ENCODE measurements at regions not wholly inside any gene's neighbourhood (a gene's known extent, or its start where the extent isn't known, plus 50 kb on each side); places are given as distances from the start of the nearest gene placed in this dataset.

- Mint-ChIP-seq H3K4me1 (no peaks in the 10 kb centered on the region), H3K27me3 (peaks cover 16 to 23% of the 10 kb centered on the region in 2 donors), H3K4me3 (no peak overlapping the region), H3K9me3 (peaks cover 0 to 18% (median 5%) of the 10 kb centered on the region in 3 donors), H3K36me3 (peaks cover 4% of the 10 kb centered on the region), H3K27ac (no peak overlapping the region)
- ChIA-PET POLR2A (no interaction called here), CTCF (no interaction called here)
- Histone ChIP-seq H3K9me3 (no peaks in the 10 kb centered on the region), H3K4me3 (ENCODE audit: control insufficient read depth in 1 of 2, extremely low read depth in 1 of 2, low read length in 1 of 2) (no peak overlapping the region), H3K27me3 (replicated peaks in 1 of 2; ENCODE audit: control insufficient read depth in 2 of 2, extremely low read depth in 1 of 2, insufficient read depth in 2 of 2, low read length in 1 of 2) (peaks cover 0 to 8% of the 10 kb centered on the region in 2 experiments), H3K36me3 (ENCODE audit: control insufficient read depth in 2 of 2, extremely low read depth in 1 of 2, insufficient read depth in 1 of 2, low read length in 1 of 2) (no peaks in the 10 kb centered on the region), H3K27ac (ENCODE audit: low read length) (no peak overlapping the region), H3K4me1 (ENCODE audit: control insufficient read depth in 1 of 2, extremely low read depth in 1 of 2, insufficient read depth in 2 of 2, low read length in 2 of 2) (no peaks in the 10 kb centered on the region)
- ATAC-seq (replicated peaks in 1 of 4) (no peak), DNase-seq (no peak)
Observed at GRCh38 chr13:110782185-110782584, 68.7 kb downstream of the ING1 start.

DNA sequence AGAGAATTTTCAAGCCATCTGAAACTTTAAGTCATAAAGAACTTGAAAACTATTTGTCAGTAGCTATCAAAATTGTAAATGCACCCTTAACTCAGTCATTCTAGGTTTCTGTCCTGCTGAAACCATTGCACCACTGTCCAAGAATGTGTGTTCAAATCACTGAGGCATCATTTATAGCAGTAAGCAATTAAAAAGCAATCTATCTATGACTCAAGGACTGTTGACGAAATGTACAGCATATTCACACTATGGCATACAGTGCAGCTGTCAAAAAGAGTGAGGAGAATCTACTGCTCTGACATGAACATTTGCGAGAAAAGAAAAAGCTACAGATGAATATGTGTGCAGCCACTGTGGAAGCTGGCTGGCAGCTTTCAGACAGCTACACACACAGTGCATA is 71.2 kb downstream of the ING1 start:
- Histone ChIP-seq H3K4me3 (ENCODE audit: control insufficient read depth in 1 of 2, extremely low read depth in 1 of 2, low read length in 1 of 2) (no peak overlapping the region), H3K4me1 (ENCODE audit: control insufficient read depth in 1 of 2, extremely low read depth in 1 of 2, insufficient read depth in 2 of 2, low read length in 2 of 2) (no peaks in the 10 kb centered on the region), H3K27me3 (replicated peaks in 1 of 2; ENCODE audit: control insufficient read depth in 2 of 2, extremely low read depth in 1 of 2, insufficient read depth in 2 of 2, low read length in 1 of 2) (peaks cover 0 to 8% of the 10 kb centered on the region in 2 experiments), H3K9me3 (no peaks in the 10 kb centered on the region), H3K27ac (ENCODE audit: low read length) (no peak overlapping the region), H3K36me3 (ENCODE audit: control insufficient read depth in 2 of 2, extremely low read depth in 1 of 2, insufficient read depth in 1 of 2, low read length in 1 of 2) (no peaks in the 10 kb centered on the region)
- no peak overlapping the region for H3K4me3 Mint-ChIP-seq
- H3K4me1 Mint-ChIP-seq: no peaks in the 10 kb centered on the region
- H3K27ac Mint-ChIP-seq: no peak overlapping the region
- H3K9me3 Mint-ChIP-seq: peaks cover 0 to 18% (median 5%) of the 10 kb centered on the region in 3 donors
- ATAC-seq (replicated peaks in 1 of 4) (no peak), DNase-seq (no peak)
- WGBS (ENCODE audit: insufficient coverage): 80% methylated on average over 2 of the region's 2 CpGs
- peaks cover 4% of the 10 kb centered on the region for H3K36me3 Mint-ChIP-seq
- ChIA-PET POLR2A (no interaction called here), CTCF (no interaction called here)
- peaks cover 17 to 27% of the 10 kb centered on the region in 2 donors for H3K27me3 Mint-ChIP-seq

GRCh38 chr13:110788778-110789177 is 75.3 kb downstream of the ING1 start:
- Mint-ChIP-seq H3K36me3 (no peaks in the 10 kb centered on the region), H3K4me1 (no peaks in the 10 kb centered on the region), H3K27me3 (peaks cover 8 to 13% of the 10 kb centered on the region in 2 donors), H3K27ac (no peak overlapping the region), H3K4me3 (no peak overlapping the region), H3K9me3 (peaks cover 14 to 27% (median 15%) of the 10 kb centered on the region in 3 donors)
- 89% methylated on average over 14 of the region's 14 CpGs for WGBS (ENCODE audit: insufficient coverage)
- no peak for ATAC-seq (replicated peaks in 1 of 4)
- no peak overlapping the region for H3K27ac ChIP-seq (ENCODE audit: low read length)
- no peak for DNase-seq
- no peak overlapping the region for H3K4me3 ChIP-seq (ENCODE audit: control insufficient read depth in 1 of 2, extremely low read depth in 1 of 2, low read length in 1 of 2)
- CTCF ChIA-PET: no interaction called here
- H3K9me3 ChIP-seq: no peaks in the 10 kb centered on the region
- no peaks in the 10 kb centered on the region for H3K4me1 ChIP-seq (ENCODE audit: control insufficient read depth in 1 of 2, extremely low read depth in 1 of 2, insufficient read depth in 2 of 2, low read length in 2 of 2)
- peaks cover 0 to 14% of the 10 kb centered on the region in 2 experiments for H3K27me3 ChIP-seq (replicated peaks in 1 of 2; ENCODE audit: control insufficient read depth in 2 of 2, extremely low read depth in 1 of 2, insufficient read depth in 2 of 2, low read length in 1 of 2)
- POLR2A ChIA-PET: no interaction called here
- H3K36me3 ChIP-seq (ENCODE audit: control insufficient read depth in 2 of 2, extremely low read depth in 1 of 2, insufficient read depth in 1 of 2, low read length in 1 of 2): no peaks in the 10 kb centered on the region

GRCh38 chr13:110789871-110790270 is 76.4 kb downstream of the ING1 start:
- H3K36me3 Mint-ChIP-seq: no peaks in the 10 kb centered on the region
- H3K27me3 Mint-ChIP-seq: peaks cover 7 to 18% of the 10 kb centered on the region in 2 donors
- Histone ChIP-seq H3K27me3 (replicated peaks in 1 of 2; ENCODE audit: control insufficient read depth in 2 of 2, extremely low read depth in 1 of 2, insufficient read depth in 2 of 2, low read length in 1 of 2) (peaks cover 0 to 25% of the 10 kb centered on the region in 2 experiments), H3K4me1 (ENCODE audit: control insufficient read depth in 1 of 2, extremely low read depth in 1 of 2, insufficient read depth in 2 of 2, low read length in 2 of 2) (no peaks in the 10 kb centered on the region), H3K4me3 (ENCODE audit: control insufficient read depth in 1 of 2, extremely low read depth in 1 of 2, low read length in 1 of 2) (no peak overlapping the region), H3K36me3 (ENCODE audit: control insufficient read depth in 2 of 2, extremely low read depth in 1 of 2, insufficient read depth in 1 of 2, low read length in 1 of 2) (no peaks in the 10 kb centered on the region), H3K9me3 (no peaks in the 10 kb centered on the region), H3K27ac (ENCODE audit: low read length) (no peak overlapping the region)
- POLR2A ChIA-PET: interaction anchor here in 1 of 2 donors (0.6 kb wide), 1 partner anchor 86 kb away, joined by 3 read pairs; no protein-coding TSS in a partner anchor
- no CpG with 5 or more reads among the region's 2 CpGs for WGBS (ENCODE audit: insufficient coverage)
- ATAC-seq (replicated peaks in 1 of 4): no peak
- no peaks in the 10 kb centered on the region for H3K4me1 Mint-ChIP-seq
- H3K9me3 Mint-ChIP-seq: peaks cover 15 to 27% (median 18%) of the 10 kb centered on the region in 3 donors
- no peak overlapping the region for H3K4me3 Mint-ChIP-seq
- H3K27ac Mint-ChIP-seq: no peak overlapping the region
- DNase-seq: no peak
- CTCF ChIA-PET: no interaction called here

DNA sequence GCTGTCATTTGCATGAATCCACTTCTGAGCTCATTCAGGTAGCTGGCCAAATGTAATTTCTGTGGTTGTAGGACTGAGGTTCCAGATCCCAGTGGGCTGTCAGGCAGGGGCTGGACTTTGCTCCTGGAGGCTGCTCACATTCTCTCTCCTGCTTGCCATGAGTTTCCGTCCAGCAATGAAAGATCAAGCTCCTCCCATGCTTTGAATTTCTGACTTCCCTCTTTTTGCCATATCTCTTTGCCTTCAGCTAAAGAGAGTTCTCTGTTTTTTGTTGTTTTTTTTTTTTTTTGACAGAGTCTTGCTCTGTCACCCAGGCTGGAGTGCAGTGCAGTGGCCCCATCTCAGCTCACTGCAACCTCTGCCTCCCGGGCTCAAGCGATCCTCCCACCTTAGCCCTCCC is 76.9 kb downstream of the ING1 start:
- ChIA-PET CTCF (no interaction called here), POLR2A (no interaction called here)
- DNase-seq (no peak), ATAC-seq (replicated peaks in 1 of 4) (no peak)
- H3K4me1 ChIP-seq (ENCODE audit: control insufficient read depth in 1 of 2, extremely low read depth in 1 of 2, insufficient read depth in 2 of 2, low read length in 2 of 2): no peaks in the 10 kb centered on the region
- peaks cover 0 to 28% of the 10 kb centered on the region in 2 experiments for H3K27me3 ChIP-seq (replicated peaks in 1 of 2; ENCODE audit: control insufficient read depth in 2 of 2, extremely low read depth in 1 of 2, insufficient read depth in 2 of 2, low read length in 1 of 2)
- Mint-ChIP-seq H3K4me1 (no peaks in the 10 kb centered on the region), H3K4me3 (no peak overlapping the region), H3K9me3 (peaks cover 15 to 27% (median 19%) of the 10 kb centered on the region in 3 donors), H3K27ac (no peak overlapping the region), H3K36me3 (no peaks in the 10 kb centered on the region), H3K27me3 (peaks cover 11 to 21% of the 10 kb centered on the region in 2 donors)
- WGBS (ENCODE audit: insufficient coverage): no CpG with 5 or more reads among the region's 3 CpGs
- H3K4me3 ChIP-seq (ENCODE audit: control insufficient read depth in 1 of 2, extremely low read depth in 1 of 2, low read length in 1 of 2): no peak overlapping the region
- no peak overlapping the region for H3K27ac ChIP-seq (ENCODE audit: low read length)
- H3K36me3 ChIP-seq (ENCODE audit: control insufficient read depth in 2 of 2, extremely low read depth in 1 of 2, insufficient read depth in 1 of 2, low read length in 1 of 2): no peaks in the 10 kb centered on the region
- H3K9me3 ChIP-seq: no peaks in the 10 kb centered on the region

DNA sequence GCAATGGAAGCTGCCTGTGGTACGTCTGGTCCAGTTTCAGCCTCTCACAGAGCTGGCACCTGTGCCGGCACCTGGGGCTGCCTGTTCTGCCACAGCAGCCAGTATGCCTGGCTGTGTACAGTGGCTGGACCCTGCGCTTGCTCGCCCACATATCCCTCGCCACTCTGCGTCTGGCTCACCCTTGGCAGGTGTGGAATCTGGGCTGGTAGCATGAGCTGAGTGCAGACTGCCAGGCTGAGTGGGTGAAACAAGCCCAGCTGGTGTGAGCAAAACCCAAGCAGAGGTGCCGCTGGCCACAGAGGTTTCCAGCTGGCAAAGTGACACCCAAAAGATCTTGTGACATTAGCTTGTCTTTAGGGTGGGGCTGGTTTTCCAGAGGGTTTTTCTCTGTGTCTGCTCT is 80.7 kb downstream of the ING1 start:
- Histone ChIP-seq H3K27me3 (replicated peaks in 1 of 2; ENCODE audit: control insufficient read depth in 2 of 2, extremely low read depth in 1 of 2, insufficient read depth in 2 of 2, low read length in 1 of 2) (peaks cover 4 to 47% of the 10 kb centered on the region in 2 experiments), H3K36me3 (ENCODE audit: control insufficient read depth in 2 of 2, extremely low read depth in 1 of 2, insufficient read depth in 1 of 2, low read length in 1 of 2) (no peaks in the 10 kb centered on the region), H3K9me3 (no peaks in the 10 kb centered on the region), H3K4me1 (ENCODE audit: control insufficient read depth in 1 of 2, extremely low read depth in 1 of 2, insufficient read depth in 2 of 2, low read length in 2 of 2) (no peaks in the 10 kb centered on the region), H3K4me3 (ENCODE audit: control insufficient read depth in 1 of 2, extremely low read depth in 1 of 2, low read length in 1 of 2) (no peak overlapping the region), H3K27ac (ENCODE audit: low read length) (no peak overlapping the region)
- 65% methylated on average over 7 of the region's 7 CpGs for WGBS (ENCODE audit: insufficient coverage)
- Mint-ChIP-seq H3K4me3 (no peak overlapping the region), H3K27ac (no peak overlapping the region), H3K36me3 (no peaks in the 10 kb centered on the region), H3K9me3 (peaks cover 15 to 27% (median 19%) of the 10 kb centered on the region in 3 donors), H3K4me1 (peaks cover 0 to 4% (median 0%) of the 10 kb centered on the region in 3 donors), H3K27me3 (peaks cover 29 to 30% of the 10 kb centered on the region in 2 donors)
- ATAC-seq (replicated peaks in 1 of 4): no peak
- DNase-seq: no peak
- POLR2A ChIA-PET: no interaction called here
- CTCF ChIA-PET: interaction anchor here in 1 of 2 donors (0.9 kb wide), 1 partner anchor 33 kb away, joined by 3 read pairs; no protein-coding TSS in a partner anchor

All from T-cell (primary cell).